GM12891 (cell line): ENCODE measurements at regions not wholly inside any gene's neighbourhood (a gene's known extent, or its start where the extent isn't known, plus 50 kb on each side); places are given as distances from the start of the nearest gene placed in this dataset.

Experiments used
- POLR2A ChIP-seq: IDR thresholded peaks from 2 replicates; pipeline ENCODE4 v1.6.1; 2011; ENCODE audit warnings: low read depth, low read length, control low read depth
- POLR2AphosphoS5 ChIP-seq: IDR thresholded peaks from 2 replicates; pipeline ENCODE4 v1.6.1; 2011; ENCODE audit warnings: low read depth, low read length, control low read depth
- SPI1 ChIP-seq: IDR thresholded peaks from 2 replicates; pipeline ENCODE4 v1.6.1; 2011; ENCODE audit warnings: low read depth, low read length, control low read depth
- TAF1 ChIP-seq: IDR thresholded peaks from 2 replicates; pipeline ENCODE4 v1.6.1; 2011; ENCODE audit warnings: low read depth, low read length, control low read depth

- no peak for TF ChIP-seq POLR2AphosphoS5
- TF ChIP-seq POLR2A, result no peak
- no peak for TF ChIP-seq TAF1
- TF ChIP-seq SPI1, result no peak
Observed at GRCh38 chr10:20508921-20509320, 388.2 kb downstream of the NEBL start.
